ENCODE measurements at regions not wholly inside any gene's neighbourhood (a gene's known extent, or its start where the extent isn't known, plus 50 kb on each side); places are given as distances from the start of the nearest gene placed in this dataset.
A peak's percentile ranks its signal among the peaks of the same experiment; 100 is the strongest.

GRCh38 chr1:55428944-55429931 is 214.1 kb upstream of the USP24 start (continued):
- TF ChIP-seq NR3C1 (CRISPR knock-in tag; IDR thresholded peaks at IDR 0.05) (no peak), NFKB2 (CRISPR knock-in tag; IDR thresholded peaks at IDR 0.05; ENCODE audit: borderline replicate concordance) (no peak), ZNF775 (CRISPR knock-in tag; IDR thresholded peaks at IDR 0.05; ENCODE audit: borderline replicate concordance) (no peak), MTERF4 (CRISPR knock-in tag; IDR thresholded peaks at IDR 0.05) (no peak), GLMP (CRISPR knock-in tag; IDR thresholded peaks at IDR 0.05; ENCODE audit: borderline replicate concordance) (no peak), ZNF232 (CRISPR knock-in tag; IDR thresholded peaks at IDR 0.05; ENCODE audit: borderline replicate concordance) (no peak), FOXM1 (CRISPR knock-in tag; IDR thresholded peaks at IDR 0.05) (no peak), HOMEZ (CRISPR knock-in tag; IDR thresholded peaks at IDR 0.05; ENCODE audit: low read depth) (peak; percentile 75), MXD1 (CRISPR knock-in tag; IDR thresholded peaks at IDR 0.05) (no peak), ISX (CRISPR knock-in tag; conservative IDR thresholded peaks at IDR 0.05) (no peak), PITX1 (CRISPR knock-in tag; IDR thresholded peaks at IDR 0.05) (peak; percentile 93), ZNF24 (IDR thresholded peaks at IDR 0.05) (peak; percentile 97), ZKSCAN8 (CRISPR knock-in tag; IDR thresholded peaks at IDR 0.05; ENCODE audit: borderline replicate concordance) (peak; percentile 80), ELK4 (CRISPR knock-in tag; IDR thresholded peaks at IDR 0.05; ENCODE audit: borderline replicate concordance) (no peak), CEBPB (IDR thresholded peaks at IDR 0.05; ENCODE audit: borderline replicate concordance, low read depth, low read length) (no peak), ZBTB49 (CRISPR knock-in tag; IDR thresholded peaks at IDR 0.05; ENCODE audit: borderline replicate concordance) (no peak), ZNF549 (CRISPR knock-in tag; IDR thresholded peaks at IDR 0.05) (no peak), ZNF607 (CRISPR knock-in tag; IDR thresholded peaks at IDR 0.05; ENCODE audit: borderline replicate concordance) (no peak), ZFP41 (CRISPR knock-in tag; IDR thresholded peaks at IDR 0.05; ENCODE audit: borderline replicate concordance) (no peak), ARHGAP35 (CRISPR knock-in tag; IDR thresholded peaks at IDR 0.05; ENCODE audit: borderline replicate concordance) (no peak), ZKSCAN1 (IDR thresholded peaks at IDR 0.05; ENCODE audit: low read length) (no peak)
